ENCODE measurements at regions not wholly inside any gene's neighbourhood (a gene's known extent, or its start where the extent isn't known, plus 50 kb on each side); places are given as distances from the start of the nearest gene placed in this dataset.
A peak's percentile ranks its signal among the peaks of the same experiment; 100 is the strongest.

DNA sequence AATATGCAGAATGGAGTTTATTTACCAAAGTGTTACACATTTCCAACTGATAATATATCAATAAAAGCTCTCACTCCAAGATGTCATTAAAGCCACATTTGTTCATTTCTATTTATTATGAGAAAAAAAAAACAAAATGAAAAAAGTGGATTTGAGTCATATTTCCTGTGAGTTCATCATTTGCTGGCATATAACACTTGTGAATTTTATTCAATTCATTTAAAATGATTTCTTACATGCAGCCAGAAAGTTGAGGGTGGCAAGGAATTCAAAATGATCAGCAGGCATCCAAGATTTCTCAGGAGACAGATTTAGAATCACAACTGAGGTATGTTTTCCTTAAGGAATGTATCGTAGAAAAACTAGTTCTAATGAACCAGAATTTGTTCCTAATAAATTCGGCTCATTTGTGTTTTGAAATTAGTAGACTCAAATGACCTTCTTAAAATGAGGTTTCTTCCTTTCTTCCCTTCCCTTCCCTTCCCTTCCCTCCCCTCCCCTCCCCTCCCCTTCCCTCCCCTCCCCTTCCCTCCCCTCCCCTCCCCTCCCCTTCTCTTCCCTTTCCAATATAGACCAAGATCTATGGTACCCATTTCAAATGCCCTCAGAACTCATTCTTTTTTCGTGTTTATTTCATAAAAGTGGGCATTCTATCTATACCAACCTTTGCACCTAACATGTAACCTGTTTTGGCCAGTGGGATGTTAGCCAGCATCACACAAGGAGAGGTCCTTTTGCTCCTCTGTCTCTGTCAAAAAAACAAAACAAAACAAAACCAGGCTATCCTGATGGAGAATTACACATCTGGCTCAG is 357.9 kb upstream of the TSHZ2 start:
- H3K4me3 ChIP-seq (ENCODE audit: control insufficient read depth, low read depth, low read length): no peak overlapping the region
- TF ChIP-seq, protein P1, sequence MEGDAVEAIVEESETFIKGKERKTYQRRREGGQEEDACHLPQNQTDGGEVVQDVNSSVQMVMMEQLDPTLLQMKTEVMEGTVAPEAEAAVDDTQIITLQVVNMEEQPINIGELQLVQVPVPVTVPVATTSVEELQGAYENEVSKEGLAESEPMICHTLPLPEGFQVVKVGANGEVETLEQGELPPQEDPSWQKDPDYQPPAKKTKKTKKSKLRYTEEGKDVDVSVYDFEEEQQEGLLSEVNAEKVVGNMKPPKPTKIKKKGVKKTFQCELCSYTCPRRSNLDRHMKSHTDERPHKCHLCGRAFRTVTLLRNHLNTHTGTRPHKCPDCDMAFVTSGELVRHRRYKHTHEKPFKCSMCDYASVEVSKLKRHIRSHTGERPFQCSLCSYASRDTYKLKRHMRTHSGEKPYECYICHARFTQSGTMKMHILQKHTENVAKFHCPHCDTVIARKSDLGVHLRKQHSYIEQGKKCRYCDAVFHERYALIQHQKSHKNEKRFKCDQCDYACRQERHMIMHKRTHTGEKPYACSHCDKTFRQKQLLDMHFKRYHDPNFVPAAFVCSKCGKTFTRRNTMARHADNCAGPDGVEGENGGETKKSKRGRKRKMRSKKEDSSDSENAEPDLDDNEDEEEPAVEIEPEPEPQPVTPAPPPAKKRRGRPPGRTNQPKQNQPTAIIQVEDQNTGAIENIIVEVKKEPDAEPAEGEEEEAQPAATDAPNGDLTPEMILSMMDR (conservative IDR thresholded peaks at IDR 0.05; ENCODE audit: control insufficient read depth, insufficient read depth, low read depth, low read length): no peak
- no peak for DNase-seq (ENCODE audit: low read depth)

DNA sequence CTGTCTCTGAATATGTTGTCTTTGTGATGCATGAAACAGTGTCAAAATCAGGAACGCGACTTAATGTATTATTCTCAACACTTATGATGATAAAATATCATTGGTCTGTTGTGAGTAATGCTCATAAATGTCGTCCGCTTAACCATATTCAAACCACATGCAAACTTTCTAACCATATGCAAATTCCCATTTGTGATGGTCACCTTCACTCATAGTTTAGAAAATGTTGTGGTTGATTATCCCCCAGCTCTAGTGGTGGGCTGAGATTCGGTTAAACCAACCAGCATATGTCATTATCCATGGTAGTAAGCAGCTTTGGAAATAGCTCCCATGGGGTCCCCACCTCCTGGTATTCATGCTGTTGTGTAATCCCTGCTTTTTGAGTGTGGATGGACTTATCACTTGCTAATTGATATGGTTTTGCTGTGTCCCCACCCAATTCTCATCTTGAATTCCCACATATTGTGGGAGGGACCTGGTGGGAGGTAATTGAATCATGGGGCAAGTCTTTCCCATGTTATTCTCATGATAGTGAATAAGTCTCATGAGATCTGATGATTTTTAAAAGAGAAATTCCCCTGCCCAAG is 360.0 kb upstream of the TSHZ2 start:
- DNase-seq (ENCODE audit: low read depth): no peak
- no peak overlapping the region for H3K4me3 ChIP-seq (ENCODE audit: control insufficient read depth, low read depth, low read length)
- TF ChIP-seq, protein P1 (conservative IDR thresholded peaks at IDR 0.05; ENCODE audit: control insufficient read depth, insufficient read depth, low read depth, low read length): no peak

DNA sequence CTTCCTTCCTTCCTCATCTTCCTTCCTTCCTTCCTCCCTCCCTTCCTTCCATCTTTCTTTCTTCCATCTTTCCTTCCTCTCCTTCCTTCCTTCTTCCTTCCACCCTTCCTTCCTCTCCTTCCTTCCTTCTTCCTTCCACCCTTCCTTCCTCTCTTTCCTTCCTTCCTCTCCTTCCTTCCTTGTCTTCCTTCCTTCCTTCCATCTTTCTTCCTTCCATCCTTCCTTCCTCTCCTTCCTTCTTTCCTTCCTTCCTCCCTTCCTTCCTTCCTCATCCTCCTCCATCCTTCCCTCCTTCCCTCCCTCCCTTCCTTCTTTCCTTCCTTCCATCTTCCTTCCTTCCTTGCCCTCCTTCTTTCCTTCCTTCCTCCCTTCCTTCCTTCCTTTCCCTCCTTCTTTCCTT is 361.4 kb upstream of the TSHZ2 start:
- TF ChIP-seq, protein P1 (conservative IDR thresholded peaks at IDR 0.05; ENCODE audit: control insufficient read depth, insufficient read depth, low read depth, low read length): no peak
- DNase-seq (ENCODE audit: low read depth): no peak
- no peak overlapping the region for H3K4me3 ChIP-seq (ENCODE audit: control insufficient read depth, low read depth, low read length)

DNA sequence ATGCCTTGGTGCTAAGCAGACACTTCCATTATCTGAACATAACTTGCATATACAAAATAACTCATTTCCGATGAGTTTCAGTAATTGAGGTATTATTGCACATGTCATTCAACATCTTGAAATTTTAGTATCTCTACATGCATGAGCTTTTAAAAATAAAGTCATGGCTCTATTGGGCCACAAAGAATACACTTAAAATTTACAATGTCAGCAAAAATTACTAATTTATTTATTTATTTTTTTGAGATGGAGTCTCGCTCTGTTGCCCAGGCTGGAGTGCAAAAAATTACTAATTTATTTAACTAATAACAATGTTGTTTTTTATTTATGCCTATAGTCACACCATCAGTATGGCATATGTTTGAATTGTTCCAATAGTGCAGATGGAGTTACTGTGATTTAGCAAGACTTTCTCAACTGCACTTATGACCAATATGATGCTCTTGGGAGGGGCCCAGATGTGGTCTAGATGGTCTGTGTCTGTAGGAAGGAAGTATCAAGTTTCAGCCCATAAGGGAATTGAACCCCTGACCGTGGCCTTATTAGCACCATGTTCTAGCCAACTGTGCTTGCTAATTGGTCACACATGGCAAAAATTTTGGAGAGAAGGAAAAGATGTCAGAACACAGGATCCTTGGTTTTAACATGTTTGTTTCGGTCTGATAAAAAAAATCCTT is 370.7 kb upstream of the TSHZ2 start:
- TF ChIP-seq, protein P1 (conservative IDR thresholded peaks at IDR 0.05; ENCODE audit: control insufficient read depth, insufficient read depth, low read depth, low read length): no peak
- H3K4me3 ChIP-seq (ENCODE audit: control insufficient read depth, low read depth, low read length): no peak overlapping the region
- peak; percentile 88 for DNase-seq (ENCODE audit: low read depth)

DNA sequence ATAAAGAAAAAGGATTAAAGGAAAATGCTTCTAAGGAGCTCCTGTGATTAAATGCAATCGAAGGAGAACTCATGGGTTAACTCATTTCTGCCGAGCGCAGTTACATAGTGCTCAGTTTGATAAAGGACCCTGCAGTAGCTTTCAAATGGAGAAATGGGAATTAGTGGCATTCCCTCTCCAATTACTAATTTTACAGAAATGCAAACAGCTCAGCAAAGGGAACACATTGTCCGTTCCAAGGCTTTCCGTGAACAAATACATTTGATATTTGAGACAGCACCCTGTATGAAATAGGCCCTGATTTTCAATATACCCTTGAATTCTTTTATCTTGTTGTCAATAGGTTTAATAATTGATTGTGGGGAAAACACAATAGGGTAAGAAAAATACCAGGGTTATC is 375.9 kb upstream of the TSHZ2 start:
- TF ChIP-seq, protein P1 (conservative IDR thresholded peaks at IDR 0.05; ENCODE audit: control insufficient read depth, insufficient read depth, low read depth, low read length): no peak
- DNase-seq (ENCODE audit: low read depth): no peak
- H3K4me3 ChIP-seq (ENCODE audit: control insufficient read depth, low read depth, low read length): no peak overlapping the region

DNA sequence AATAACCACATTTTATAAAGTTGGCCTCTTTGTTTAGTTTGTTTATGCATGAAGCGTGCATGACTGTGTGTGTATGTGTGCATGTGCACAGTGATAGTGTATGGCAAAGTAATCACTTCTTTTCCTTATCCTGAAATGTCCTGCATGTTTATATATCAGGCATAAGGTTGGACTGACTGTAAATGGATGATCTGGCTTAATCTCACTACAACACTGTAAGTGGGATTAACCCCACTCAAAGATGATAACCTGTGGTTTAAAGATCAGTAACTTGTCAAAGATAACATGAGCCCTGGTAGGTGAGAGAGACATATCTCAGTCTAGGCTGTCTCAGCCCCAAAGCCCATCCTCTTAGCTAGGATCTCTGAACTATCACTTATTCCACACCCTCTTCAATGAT is 376.6 kb upstream of the TSHZ2 start:
- TF ChIP-seq, protein P1 (conservative IDR thresholded peaks at IDR 0.05; ENCODE audit: control insufficient read depth, insufficient read depth, low read depth, low read length): no peak
- DNase-seq (ENCODE audit: low read depth): no peak

More for the DNA sequence above, 376.6 kb upstream of the TSHZ2 start:
- H3K4me3 ChIP-seq (ENCODE audit: control insufficient read depth, low read depth, low read length): no peak overlapping the region
